ENCODE measurements at regions not wholly inside any gene's neighbourhood (a gene's known extent, or its start where the extent isn't known, plus 50 kb on each side); places are given as distances from the start of the nearest gene placed in this dataset.

GRCh38 chr17:71917715-71918114 is 203.1 kb upstream of the SOX9 start:
- DNase-seq (ENCODE audit: low spot score): no peak

DNA sequence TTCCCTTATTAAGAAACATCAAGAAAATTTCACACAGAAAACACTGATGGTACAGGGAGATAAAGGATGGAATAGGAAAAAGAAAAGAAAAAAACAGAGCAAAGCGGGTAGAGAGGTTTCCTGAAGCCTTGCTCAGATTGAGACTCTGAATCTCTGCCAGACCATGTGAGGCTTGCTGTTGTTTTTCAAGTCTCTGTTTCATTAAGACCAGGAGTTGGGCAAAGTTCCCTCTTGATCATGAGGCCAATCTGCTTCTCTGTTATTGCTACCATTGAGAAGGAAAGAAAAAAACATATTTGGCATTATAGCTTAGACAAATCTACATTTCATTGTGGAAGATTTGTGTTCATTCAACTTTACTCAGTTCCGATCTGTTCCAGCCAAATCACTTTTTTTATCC is 201.6 kb upstream of the SOX9 start:
- no peak for DNase-seq (ENCODE audit: low spot score)

- no peak for DNase-seq (ENCODE audit: low spot score)
Measured at GRCh38 chr17:71919896-71920295, 200.9 kb upstream of the SOX9 start.

- DNase-seq (ENCODE audit: low spot score): no peak
Measured at GRCh38 chr17:71921796-71922195, 199.0 kb upstream of the SOX9 start.

GRCh38 chr17:71922439-71922838 is 198.4 kb upstream of the SOX9 start:
- no peak for DNase-seq (ENCODE audit: low spot score)

- no peak for DNase-seq (ENCODE audit: low spot score)
Measured at GRCh38 chr17:71926746-71927398, 193.9 kb upstream of the SOX9 start.

DNA sequence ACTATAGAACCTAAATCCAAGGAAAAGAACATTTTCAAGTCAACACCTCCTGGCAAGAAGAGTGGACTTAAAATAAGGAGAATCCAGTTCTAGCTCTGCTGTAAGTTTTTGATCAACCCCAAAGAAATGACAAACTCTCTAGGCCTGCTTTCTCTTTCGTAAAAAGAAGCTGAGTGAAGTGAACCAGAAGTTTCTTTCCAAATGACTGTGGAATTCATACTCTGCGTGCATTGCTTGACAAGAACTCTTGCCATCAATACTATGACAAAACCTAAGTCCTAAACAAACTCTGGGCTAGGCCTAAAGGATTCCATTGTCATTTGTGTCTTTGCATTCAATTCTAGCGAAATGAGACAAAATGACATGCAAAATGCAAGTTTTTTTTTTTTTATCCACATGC is 187.5 kb upstream of the SOX9 start:
- no peak for DNase-seq (ENCODE audit: low spot score)

DNA sequence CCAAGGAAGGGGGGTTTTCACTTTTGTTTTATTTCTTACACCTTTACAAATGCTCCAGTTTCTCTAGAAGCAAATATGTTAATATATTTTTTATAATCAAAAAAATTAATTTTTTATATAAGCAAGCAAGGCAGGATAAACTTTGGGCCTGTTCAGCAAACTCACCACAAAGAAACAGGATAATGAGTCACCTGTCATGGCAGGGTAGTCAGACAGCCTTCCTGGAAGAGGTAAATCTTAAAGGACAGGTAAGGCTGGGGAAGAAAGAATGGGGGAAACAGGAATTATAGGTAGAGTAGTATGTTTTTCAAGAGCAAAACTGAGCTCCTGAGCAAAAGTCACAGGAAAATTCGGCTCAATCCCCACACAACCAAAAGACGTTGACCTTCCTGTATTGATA is 186.3 kb upstream of the SOX9 start:
- DNase-seq (ENCODE audit: low spot score): no peak

- no peak for DNase-seq (ENCODE audit: low spot score)
Measured at GRCh38 chr17:71935341-71935740, 185.5 kb upstream of the SOX9 start.

GRCh38 chr17:71936977-71937376 is 183.8 kb upstream of the SOX9 start:
- no peak for DNase-seq (ENCODE audit: low spot score)

- DNase-seq (ENCODE audit: low spot score): no peak
Measured at GRCh38 chr17:71937914-71938313, 182.9 kb upstream of the SOX9 start.

- DNase-seq (ENCODE audit: low spot score): no peak
Measured at GRCh38 chr17:71938340-71939010, 182.3 kb upstream of the SOX9 start.

DNA sequence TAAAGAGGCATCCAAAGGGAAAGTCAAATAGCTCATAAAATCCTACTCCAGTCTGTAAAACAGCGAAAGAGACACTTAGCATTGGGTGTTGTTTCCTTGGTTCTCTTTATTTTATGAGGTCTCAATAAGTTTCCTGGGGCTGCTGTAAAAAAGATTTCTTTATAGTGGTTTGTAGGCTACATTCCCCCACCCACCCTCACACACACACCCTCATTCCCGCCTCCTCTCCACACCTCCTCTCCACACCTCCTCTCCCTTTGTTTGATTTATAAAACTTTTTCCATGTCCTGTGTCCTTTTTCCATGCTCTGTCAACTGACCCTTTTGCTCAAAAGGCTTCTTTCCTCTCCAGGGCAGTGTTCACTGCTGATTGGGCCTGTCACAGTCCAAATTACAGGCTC is 178.9 kb upstream of the SOX9 start:
- DNase-seq (ENCODE audit: low spot score): no peak

DNA sequence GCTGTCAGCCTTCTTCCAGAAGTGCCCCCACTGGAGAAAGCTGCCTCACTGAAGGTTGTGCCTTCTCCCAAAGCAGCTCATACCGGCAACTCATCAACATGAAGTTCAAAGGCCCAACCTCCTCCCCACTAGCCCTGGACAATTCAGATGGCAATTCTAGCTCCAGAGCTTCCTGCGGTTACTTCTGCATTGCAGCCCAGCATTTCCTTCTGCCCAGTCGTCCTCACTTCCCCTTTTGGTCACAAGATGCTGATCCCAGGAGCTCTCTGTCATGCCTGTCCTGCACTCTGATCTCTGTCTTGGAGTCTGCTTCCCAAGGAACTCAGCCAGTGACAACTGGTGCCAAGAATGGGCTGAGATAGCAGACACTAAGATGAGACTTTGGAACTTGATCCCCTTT is 178.2 kb upstream of the SOX9 start:
- no peak for DNase-seq (ENCODE audit: low spot score)

- no peak for DNase-seq (ENCODE audit: low spot score)
Measured at GRCh38 chr17:71948703-71949422, 172.0 kb upstream of the SOX9 start.

GRCh38 chr17:71959154-71959553 is 161.7 kb upstream of the SOX9 start:
- peak; percentile 10 for DNase-seq (ENCODE audit: low spot score)

- DNase-seq (ENCODE audit: low spot score): no peak
Measured at GRCh38 chr17:71963351-71963750, 157.5 kb upstream of the SOX9 start.

DNA sequence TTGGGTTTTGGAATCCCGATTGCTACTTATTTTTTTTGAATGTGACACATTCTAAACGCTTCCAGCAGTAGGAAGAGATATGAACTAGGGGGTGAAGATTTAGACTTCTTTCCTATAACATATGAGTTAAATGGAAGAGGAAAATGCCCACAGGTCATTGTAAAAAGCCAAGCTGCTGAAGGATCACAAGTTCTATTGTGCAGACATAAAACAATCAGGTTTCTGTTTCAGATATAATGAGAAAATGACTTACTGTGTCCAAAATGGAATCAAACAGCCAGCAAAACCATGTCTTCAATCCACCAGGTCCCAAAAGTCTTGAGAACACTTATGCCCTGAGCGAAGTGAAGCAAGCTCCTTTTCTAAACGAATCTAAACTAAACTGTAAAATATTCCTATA is 157.0 kb upstream of the SOX9 start:
- DNase-seq (ENCODE audit: low spot score): no peak

- DNase-seq (ENCODE audit: low spot score): no peak
Measured at GRCh38 chr17:71964559-71964958, 156.3 kb upstream of the SOX9 start.

DNA sequence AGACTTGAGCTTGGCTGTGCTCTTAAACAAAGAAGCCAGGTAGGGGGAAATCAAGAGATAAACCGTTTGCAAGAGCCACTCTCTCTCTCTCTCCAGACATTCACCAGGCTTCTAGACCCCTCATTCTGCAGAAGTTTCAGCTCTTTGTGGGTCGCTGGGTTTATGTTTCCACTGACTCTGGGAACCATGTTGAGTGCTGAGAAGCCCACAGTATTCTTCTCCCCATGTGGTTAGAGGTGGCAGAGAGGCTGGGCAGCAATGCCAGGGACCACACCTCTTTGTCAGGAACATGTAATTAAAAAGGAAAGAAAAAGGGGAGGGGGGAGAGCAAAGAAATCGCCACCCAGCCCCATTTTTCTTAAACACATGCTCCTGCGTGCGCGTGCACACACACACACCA is 154.8 kb upstream of the SOX9 start:
- no peak for DNase-seq (ENCODE audit: low spot score)

DNA sequence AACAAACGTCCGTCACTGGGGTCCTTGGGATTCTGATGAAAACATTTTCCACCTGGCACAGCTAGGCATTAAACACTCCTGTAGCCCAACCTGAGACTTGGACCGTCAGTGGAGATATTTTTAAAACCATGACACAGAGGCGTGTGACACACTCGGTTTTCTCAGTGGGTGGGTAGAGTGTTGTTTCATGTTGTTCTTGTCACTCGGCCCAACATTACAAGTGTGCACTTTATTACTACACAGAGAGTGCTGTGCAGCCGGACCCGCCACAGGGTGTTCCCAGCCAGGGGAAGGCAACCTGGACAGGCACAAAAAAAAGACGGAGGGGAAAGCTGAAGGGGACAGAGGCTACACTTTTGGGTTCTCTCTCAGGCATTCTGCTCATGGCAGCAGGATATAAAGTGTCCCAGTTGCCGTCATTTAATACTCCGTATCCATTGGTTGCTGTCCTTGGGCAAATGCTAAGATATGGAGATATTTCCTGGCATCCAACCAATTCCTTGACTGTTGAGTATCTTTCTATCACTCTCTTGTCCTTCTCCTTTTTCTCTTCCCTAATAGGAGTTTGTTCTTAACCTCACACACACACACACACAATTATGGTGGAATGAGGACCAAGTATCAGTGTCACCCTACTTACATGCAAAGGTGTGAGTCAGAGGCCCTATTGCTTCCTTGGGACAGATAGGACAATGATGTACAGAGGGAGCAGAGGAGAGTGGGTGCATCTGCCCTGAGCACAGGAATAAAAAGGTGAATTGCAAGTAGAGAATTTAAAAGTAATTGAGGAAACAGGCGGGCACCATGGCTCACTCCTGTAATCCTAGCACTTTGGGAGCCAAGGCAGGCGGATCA is 154.1 kb upstream of the SOX9 start:
- no peak for DNase-seq (ENCODE audit: low spot score)

DNA sequence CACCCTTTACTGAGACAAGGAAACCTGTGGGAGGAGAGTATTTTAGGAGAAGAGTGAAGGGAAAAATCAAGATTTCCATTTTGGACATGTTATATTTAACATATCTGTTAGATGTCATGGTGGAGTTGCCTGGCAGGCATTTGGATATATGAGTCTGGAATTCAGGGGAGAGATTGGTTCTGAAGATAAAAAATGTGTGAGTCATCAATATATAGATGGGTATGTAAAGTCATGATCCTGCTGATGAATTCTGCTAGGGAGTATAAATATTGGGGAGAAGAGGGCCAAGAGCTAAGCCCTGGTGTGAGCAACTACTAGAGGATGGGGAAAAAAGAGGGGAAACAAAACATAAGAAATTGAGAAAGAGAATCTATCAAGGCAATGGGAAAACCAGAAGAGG is 151.3 kb upstream of the SOX9 start:
- no peak for DNase-seq (ENCODE audit: low spot score)

DNA sequence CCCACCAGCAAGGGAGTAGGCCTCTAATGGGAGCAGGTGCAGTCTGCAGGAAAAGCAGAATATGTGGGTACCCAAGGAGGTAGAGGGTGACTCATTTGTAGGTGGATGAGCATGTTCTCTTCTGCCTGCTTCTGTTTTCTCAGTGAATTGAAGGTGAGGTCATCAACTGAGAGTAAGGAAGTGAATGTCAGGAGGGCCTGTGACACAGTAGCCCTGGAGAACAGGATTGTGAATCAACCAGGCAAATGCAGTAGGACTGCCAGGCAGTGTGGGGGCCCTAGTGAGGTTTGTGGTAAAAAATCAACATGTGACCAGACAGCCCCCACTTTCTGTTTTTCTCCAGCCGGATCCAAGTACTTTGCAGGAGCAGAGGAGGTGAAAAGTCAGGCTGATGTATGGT is 150.5 kb upstream of the SOX9 start:
- no peak for DNase-seq (ENCODE audit: low spot score)

Data from germinal center (tissue), 1 donor.